Neuronal stem cell (in vitro differentiated cells): ENCODE measurements at regions not wholly inside any gene's neighbourhood (a gene's known extent, or its start where the extent isn't known, plus 50 kb on each side); places are given as distances from the start of the nearest gene placed in this dataset.

Experiments
- DNase-seq: peaks from one replicate; pipeline ENCODE4 v3.0.0-alpha.2; 2013; ENCODE audit warnings: low spot score
- H2AFZ ChIP-seq: one replicate; pipeline ENCODE4 v1.6.1; 2013; ENCODE audit warnings: mild to moderate bottlenecking, low read length, inconsistent platforms
- H2AK5ac ChIP-seq: 2 replicates; pipeline ENCODE4 v1.6.1; 2013; ENCODE audit warnings: low read depth, mild to moderate bottlenecking, inconsistent platforms, low read length, moderate library complexity, mixed read lengths
- H2BK120ac ChIP-seq: 2 replicates; pipeline ENCODE4 v1.6.1; 2013; ENCODE audit warnings: low read depth, mild to moderate bottlenecking, inconsistent platforms, low read length, moderate library complexity, mixed read lengths
- H2BK12ac ChIP-seq: one replicate; pipeline ENCODE4 v1.6.1; 2013; ENCODE audit warnings: low read length, inconsistent platforms
- H2BK15ac ChIP-seq: 2 replicates; pipeline ENCODE4 v1.6.1; 2013; ENCODE audit warnings: mild to moderate bottlenecking, low read length, inconsistent platforms, mixed read lengths
- H2BK5ac ChIP-seq: one replicate; pipeline ENCODE4 v1.6.1; 2013; ENCODE audit warnings: inconsistent platforms, mild to moderate bottlenecking, low read length, moderate library complexity
- H3K14ac ChIP-seq: one replicate; pipeline ENCODE4 v1.6.1; 2013; ENCODE audit warnings: low read length, inconsistent platforms
- H3K18ac ChIP-seq: 2 replicates; pipeline ENCODE4 v1.6.1; 2013; ENCODE audit warnings: low read length, inconsistent platforms
- H3K23ac ChIP-seq: 2 replicates; pipeline ENCODE4 v1.6.1; 2013; ENCODE audit warnings: low read depth, mild to moderate bottlenecking, mixed read lengths, low read length, inconsistent platforms; ENCODE audit not compliant: poor library complexity
- H3K27ac ChIP-seq: replicated peaks from 3 replicates; pipeline ENCODE4 v1.5.1; 2013; ENCODE audit warnings: low read length, inconsistent platforms
- H3K27me3 ChIP-seq, 3 experiments: 2 replicates each; pipeline ENCODE4 v1.6.1; 2013; ENCODE audit warnings: low read length in 3 of 3, mild to moderate bottlenecking in 2 of 3, inconsistent platforms in 1 of 3, low read depth in 1 of 3, mixed read lengths in 1 of 3, moderate library complexity in 1 of 3; ENCODE audit not compliant: control insufficient read depth in 3 of 3, insufficient read depth in 3 of 3
- H3K36me3 ChIP-seq, 2 donors: replicated peaks in 1 of 2; 2 replicates each; pipeline ENCODE4 v1.6.1; 2013; ENCODE audit warnings: low read length in 2 of 2; ENCODE audit not compliant: control insufficient read depth in 2 of 2, insufficient read depth in 2 of 2
- H3K4ac ChIP-seq: 2 replicates; pipeline ENCODE4 v1.6.1; 2013; ENCODE audit warnings: inconsistent platforms, mild to moderate bottlenecking, low read length, moderate library complexity
- H3K4me1 ChIP-seq, 2 donors: 1 replicate in 1 of 2; 2 replicates in 1 of 2; pipeline ENCODE4 v1.6.1; 2013; ENCODE audit warnings: low read length in 2 of 2, low read depth in 1 of 2; ENCODE audit not compliant: control insufficient read depth in 2 of 2, insufficient read depth in 1 of 2
- H3K4me2 ChIP-seq: one replicate; pipeline ENCODE4 v1.6.1; 2013; ENCODE audit warnings: mild to moderate bottlenecking, low read length, inconsistent platforms; ENCODE audit not compliant: insufficient read depth, poor library complexity, severe bottlenecking
- H3K4me3 ChIP-seq, 2 donors: 2 replicates each; pipeline ENCODE4 v1.5.1; 2013; ENCODE audit warnings: low read length in 2 of 2, mild to moderate bottlenecking in 2 of 2, inconsistent platforms in 1 of 2, moderate library complexity in 1 of 2
- H3K79me1 ChIP-seq: one replicate; pipeline ENCODE4 v1.6.1; 2013; ENCODE audit warnings: low read depth, mild to moderate bottlenecking, inconsistent platforms, low read length, moderate library complexity
- H3K9ac ChIP-seq: one replicate; pipeline ENCODE4 v1.6.1; 2013; ENCODE audit warnings: mild to moderate bottlenecking, low read depth, low read length, inconsistent platforms; ENCODE audit not compliant: poor library complexity
- H3K9me3 ChIP-seq, 2 donors: replicated peaks in 1 of 2; 2 replicates each; pipeline versions ENCODE3 to v1.6.1; 2013; ENCODE audit warnings: low read length in 2 of 2, mild to moderate bottlenecking in 2 of 2, inconsistent platforms in 1 of 2, low read depth in 1 of 2, mixed read lengths in 1 of 2, moderate library complexity in 1 of 2; ENCODE audit not compliant: control insufficient read depth in 2 of 2, insufficient read depth in 1 of 2
- H4K8ac ChIP-seq: one replicate; pipeline ENCODE4 v1.6.1; 2013; ENCODE audit warnings: low read depth, mild to moderate bottlenecking, inconsistent platforms, low read length, moderate library complexity
- H4K91ac ChIP-seq: one replicate; pipeline ENCODE4 v1.6.1; 2013; ENCODE audit warnings: low read length, low read depth, mild to moderate bottlenecking, inconsistent platforms; ENCODE audit not compliant: poor library complexity
- whole genome bisulfite sequencing, 2 donors: extraction: QIAGEN DNeasy Blood & Tissue Kit; methylation state at CpG; one replicate each; pipeline ENCODE4 v1.1.7; 2013; ENCODE audit warnings: missing lambda C conversion rate in 2 of 2, mixed read lengths in 1 of 2; ENCODE audit not compliant: insufficient read length in 2 of 2, insufficient replicate concordance in 1 of 2; ENCODE audit errors: extremely low coverage in 2 of 2; 5-methylcytosine and 5-hydroxymethylcytosine counted together

GRCh38 chr4:81912376-81913030, 440.8 kb upstream of the RASGEF1B start:
- Histone ChIP-seq H3K36me3 (no peaks in the 10 kb centered on the region), H3K27ac (no peak overlapping the region), H3K27me3 (no peaks in the 10 kb centered on the region), H3K23ac (no peak overlapping the region), H3K14ac (no peak overlapping the region), H3K9me3 (no peaks in the 10 kb centered on the region), H2BK15ac (no peak overlapping the region), H2BK5ac (no peak overlapping the region), H3K4me2 (no peak overlapping the region), H4K8ac (no peak overlapping the region), H2AFZ (no peak overlapping the region), H3K79me1 (no peaks in the 10 kb centered on the region), H3K18ac (no peak overlapping the region), H4K91ac (no peak overlapping the region), H2AK5ac (no peak overlapping the region), H2BK120ac (no peak overlapping the region), H2BK12ac (no peak overlapping the region), H3K4me3 (no peak overlapping the region), H3K4ac (no peak overlapping the region), H3K9ac (no peak overlapping the region), H3K4me1 (no peaks in the 10 kb centered on the region)
- DNase-seq = no peak
- no CpG with 5 or more reads among the region's 1 CpG for WGBS, 2 donors

GRCh38 chr4:81906905-81907304, 435.2 kb upstream of the RASGEF1B start:
- Histone ChIP-seq H2BK120ac (no peak overlapping the region), H2BK5ac (no peak overlapping the region), H3K9me3 (no peaks in the 10 kb centered on the region), H3K14ac (no peak overlapping the region), H3K4me1 (no peaks in the 10 kb centered on the region), H3K18ac (no peak overlapping the region), H3K4ac (no peak overlapping the region), H2BK15ac (no peak overlapping the region), H3K4me2 (no peak overlapping the region), H3K4me3 (no peak overlapping the region), H3K79me1 (no peaks in the 10 kb centered on the region), H3K23ac (no peak overlapping the region), H3K27ac (no peak overlapping the region), H2AK5ac (no peak overlapping the region), H4K91ac (no peak overlapping the region), H2AFZ (no peak overlapping the region), H3K27me3 (no peaks in the 10 kb centered on the region), H2BK12ac (no peak overlapping the region), H3K36me3 (no peaks in the 10 kb centered on the region), H3K9ac (no peak overlapping the region), H4K8ac (no peak overlapping the region)
- DNase-seq = no peak
- WGBS, 2 donors = no CpG with 5 or more reads among the region's 1 CpG

GRCh38 chr4:81905971-81906370, 434.3 kb upstream of the RASGEF1B start:
- no peak overlapping the region for H3K14ac ChIP-seq
- no peaks in the 10 kb centered on the region for H3K79me1 ChIP-seq
- no peak overlapping the region for H2AK5ac ChIP-seq
- no peaks in the 10 kb centered on the region for H3K9me3 ChIP-seq
- no peak overlapping the region for H2BK5ac ChIP-seq
- H2BK120ac ChIP-seq = no peak overlapping the region
- H3K27ac ChIP-seq = no peak overlapping the region
- no peak overlapping the region for H3K18ac ChIP-seq
- no peak overlapping the region for H3K9ac ChIP-seq
- no peak overlapping the region for H3K4me3 ChIP-seq
- no CpG with 5 or more reads among the region's 2 CpGs for WGBS, 2 donors
- no peak overlapping the region for H3K4ac ChIP-seq
- H2BK15ac ChIP-seq = no peak overlapping the region
- H3K36me3 ChIP-seq = no peaks in the 10 kb centered on the region
- H2BK12ac ChIP-seq = no peak overlapping the region
- no peaks in the 10 kb centered on the region for H3K4me1 ChIP-seq
- DNase-seq = no peak
- H3K27me3 ChIP-seq = no peaks in the 10 kb centered on the region
- no peak overlapping the region for H4K8ac ChIP-seq
- H2AFZ ChIP-seq = no peak overlapping the region
- no peak overlapping the region for H3K23ac ChIP-seq
- no peak overlapping the region for H3K4me2 ChIP-seq
- H4K91ac ChIP-seq = no peak overlapping the region

- no peak overlapping the region for H4K91ac ChIP-seq
- no peak overlapping the region for H3K14ac ChIP-seq
- H2BK15ac ChIP-seq = no peak overlapping the region
- no peak overlapping the region for H2BK12ac ChIP-seq
- no peak overlapping the region for H3K23ac ChIP-seq
- H3K79me1 ChIP-seq = no peaks in the 10 kb centered on the region
- H2AFZ ChIP-seq = no peak overlapping the region
- H2BK120ac ChIP-seq = no peak overlapping the region
- peaks cover 0 to 2% of the 10 kb centered on the region in 2 donors for H3K4me1 ChIP-seq
- no peaks in the 10 kb centered on the region for H3K9me3 ChIP-seq
- no peaks in the 10 kb centered on the region for H3K27me3 ChIP-seq
- no peak overlapping the region for H3K18ac ChIP-seq
- no peaks in the 10 kb centered on the region for H3K36me3 ChIP-seq
- H3K4me3 ChIP-seq = no peak overlapping the region
- H3K27ac ChIP-seq = no peak overlapping the region
- H3K4me2 ChIP-seq = no peak overlapping the region
- no peak overlapping the region for H2AK5ac ChIP-seq
- no peak overlapping the region for H3K4ac ChIP-seq
- no CpG with 5 or more reads among the region's 4 CpGs for WGBS, 2 donors
- no peak overlapping the region for H3K9ac ChIP-seq
- no peak overlapping the region for H4K8ac ChIP-seq
- no peak for DNase-seq
- H2BK5ac ChIP-seq = no peak overlapping the region
These were observed 432.4 kb upstream of the RASGEF1B start for GRCh38 chr4:81904121-81904520.
